Inflammatory macrophage treated with lipopolysaccharide for 1 hour (primary cell): ENCODE measurements at regions not wholly inside any gene's neighbourhood (a gene's known extent, or its start where the extent isn't known, plus 50 kb on each side); places are given as distances from the start of the nearest gene placed in this dataset.
"Not testable (repeated sequence)": the region's sequence is repeated elsewhere in the genome, so short reads cannot be mapped to it uniquely, and the experiment has no call there.

Source experiments
- DNase-seq, 2 donors: peaks; one replicate each; pipeline ENCODE4 v3.0.0-alpha.2; 2020 to 2022

- no peak for DNase-seq
Observed at GRCh38 chr2:183946193-183946592, 652.1 kb upstream of the ZNF804A start.

GRCh38 chr2:183948861-183949260 lies 649.5 kb upstream of the ZNF804A start:
- DNase-seq, result no peak

- DNase-seq, result no peak
Observed at GRCh38 chr2:183950673-183951072, 647.7 kb upstream of the ZNF804A start.

DNA sequence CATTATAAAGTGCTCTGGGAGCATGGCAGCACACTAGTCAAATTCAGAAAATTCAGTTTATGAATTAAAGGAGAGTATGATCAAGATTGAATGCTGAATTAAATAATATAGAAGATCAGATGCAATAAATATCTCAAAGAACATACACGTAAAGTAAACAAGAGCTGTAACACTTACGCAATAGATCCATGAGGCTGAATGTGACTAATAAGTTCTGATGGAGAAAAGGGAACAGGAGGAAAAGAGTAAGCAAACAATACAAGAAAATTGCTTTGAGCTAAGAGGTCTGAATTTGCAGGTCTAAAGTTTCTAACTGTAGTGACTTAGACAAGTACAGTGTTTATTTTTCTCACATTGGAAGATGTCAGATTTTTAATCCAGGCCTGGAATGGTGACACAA lies 646.7 kb upstream of the ZNF804A start:
- DNase-seq, result no peak

DNA sequence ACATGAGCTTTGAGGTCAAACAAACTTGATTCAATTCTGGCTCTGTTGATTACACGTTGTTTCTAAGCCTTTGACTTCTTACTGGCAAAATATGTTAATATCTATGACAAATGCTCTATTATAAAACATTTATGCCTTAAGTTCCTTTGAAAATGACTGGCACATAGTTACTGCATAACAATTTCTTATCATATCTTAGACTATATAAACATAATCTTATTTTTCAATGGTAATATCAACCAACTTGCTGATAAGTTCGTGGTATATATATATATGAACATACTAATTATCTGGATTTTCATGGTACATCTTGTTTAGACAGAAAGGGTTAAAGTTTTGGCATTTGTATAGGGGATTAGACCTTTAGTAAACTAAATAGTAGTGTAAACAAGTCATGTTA lies 645.6 kb upstream of the ZNF804A start:
- DNase-seq, result no peak

DNA sequence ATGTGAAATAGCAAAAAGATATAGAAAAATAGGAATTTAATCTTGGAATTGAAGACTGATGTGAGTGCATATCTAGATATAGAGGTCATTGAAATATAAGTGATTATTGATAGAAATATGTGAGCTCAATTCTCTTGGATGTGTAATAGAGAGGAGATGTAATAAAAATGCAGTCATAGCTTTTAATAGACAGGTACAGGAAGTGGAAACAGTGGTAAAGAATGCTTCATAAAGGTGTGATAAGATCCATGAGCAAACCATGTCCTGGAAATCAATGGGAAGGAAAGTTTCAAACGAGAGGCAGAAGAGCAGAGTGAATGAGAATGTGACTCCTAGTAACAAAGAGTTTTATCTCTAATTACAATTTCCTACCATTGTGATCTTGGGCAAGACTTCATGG lies 634.7 kb upstream of the ZNF804A start:
- DNase-seq, result no peak

DNA sequence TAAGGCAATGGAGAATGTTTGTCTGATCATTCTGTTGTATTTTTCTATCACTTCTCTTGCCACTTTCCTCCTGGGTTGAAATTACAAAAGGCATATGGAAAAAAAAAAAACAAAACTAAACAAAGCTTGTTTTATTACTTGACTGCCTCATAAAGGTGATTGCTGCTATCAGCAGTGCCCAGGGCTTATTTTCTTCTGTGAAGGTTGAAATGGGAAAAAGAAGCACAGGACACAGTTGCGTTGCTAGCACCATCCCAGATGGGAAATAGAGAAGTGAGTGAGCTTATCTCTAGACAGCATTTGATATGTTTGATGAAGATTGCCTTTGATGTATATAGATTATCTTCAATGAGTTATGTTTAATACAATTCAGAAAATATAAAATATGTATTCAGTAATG lies 633.8 kb upstream of the ZNF804A start:
- no peak for DNase-seq

DNA sequence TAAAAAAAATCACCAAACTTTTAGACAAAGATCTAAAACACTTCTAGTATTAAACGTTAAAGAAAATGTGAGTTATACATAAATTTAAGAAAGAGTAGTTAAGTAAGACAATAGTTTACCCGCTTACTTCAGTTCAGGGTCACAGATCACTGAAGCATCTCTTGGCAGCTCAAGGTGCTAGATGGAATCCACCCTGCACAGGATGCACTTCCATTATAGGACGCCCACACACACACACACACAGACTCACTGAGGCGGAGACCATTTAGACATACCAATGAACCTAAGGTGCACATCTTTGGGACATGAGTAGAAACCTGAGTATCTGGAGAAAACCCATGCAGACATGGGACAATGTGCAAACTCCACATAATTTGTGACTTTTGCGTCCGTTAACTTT lies 630.6 kb upstream of the ZNF804A start:
- no peak for DNase-seq

GRCh38 chr2:183975676-183976075 lies 622.7 kb upstream of the ZNF804A start:
- not testable (repeated sequence) for DNase-seq

- DNase-seq, result no peak
Observed at GRCh38 chr2:183984871-183985270, 613.5 kb upstream of the ZNF804A start.

DNA sequence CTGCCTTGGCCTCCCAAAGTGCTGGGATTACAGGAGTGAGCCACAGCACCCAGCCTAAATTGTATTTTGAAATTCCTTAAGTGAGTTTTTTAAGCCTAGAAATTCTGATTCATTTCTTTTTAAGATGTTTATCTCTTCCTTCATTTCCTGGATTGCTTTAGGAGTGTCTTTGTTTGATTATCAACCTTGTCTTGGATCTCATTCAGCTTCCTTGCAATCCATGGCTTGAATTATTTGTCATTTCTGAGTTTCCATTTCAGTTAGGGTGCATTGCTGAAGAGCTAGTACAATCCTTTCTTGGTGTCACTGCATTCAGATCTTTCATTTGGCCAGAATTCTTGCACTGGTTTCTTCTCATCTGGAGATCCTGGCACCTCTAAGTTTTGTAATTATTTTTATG lies 606.4 kb upstream of the ZNF804A start:
- DNase-seq, result no peak

GRCh38 chr2:183993052-183993451 lies 605.3 kb upstream of the ZNF804A start:
- DNase-seq, result no peak

- DNase-seq, result no peak
Observed at GRCh38 chr2:183995632-183996031, 602.7 kb upstream of the ZNF804A start.

GRCh38 chr2:183996825-183997793 lies 601.2 kb upstream of the ZNF804A start:
- no peak for DNase-seq

DNA sequence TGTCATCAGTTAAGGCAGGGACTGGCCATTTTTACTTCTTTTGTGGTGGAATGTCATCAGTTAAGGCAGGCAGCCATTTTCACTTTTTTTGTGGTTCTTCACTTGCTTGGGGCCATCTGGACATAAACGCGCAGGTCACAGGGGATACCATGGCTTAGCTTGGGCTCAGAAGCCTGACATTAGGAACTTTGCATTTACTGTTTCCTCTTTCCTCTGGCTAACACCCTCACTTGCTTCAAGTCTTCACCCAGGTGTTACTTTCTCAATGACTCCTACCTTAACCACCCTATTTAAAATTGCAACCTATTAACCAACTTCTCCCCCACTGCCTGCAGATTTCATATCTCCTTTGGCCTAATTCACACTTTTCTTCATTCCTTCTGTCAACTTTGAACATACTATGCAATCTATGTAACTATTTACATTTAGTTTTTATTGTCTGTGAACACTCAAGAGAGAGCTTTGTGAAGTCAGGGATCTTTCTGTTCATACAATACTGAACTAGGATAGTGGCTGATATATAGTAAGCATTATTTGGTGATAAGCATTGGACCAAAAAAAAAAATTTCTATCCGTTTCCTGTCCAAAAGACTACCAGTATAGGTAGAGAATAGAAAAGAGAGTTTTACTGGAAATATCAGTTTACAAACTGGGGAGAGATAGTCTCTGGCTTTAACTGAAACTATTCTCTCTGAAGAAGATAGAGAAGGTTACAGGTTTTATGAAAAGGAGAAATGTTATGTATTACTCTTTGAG lies 600.1 kb upstream of the ZNF804A start:
- no peak for DNase-seq

GRCh38 chr2:183998797-183999190 lies 599.5 kb upstream of the ZNF804A start:
- DNase-seq, result no peak

- DNase-seq, result no peak
Observed at GRCh38 chr2:184004289-184004947, 593.9 kb upstream of the ZNF804A start.

DNA sequence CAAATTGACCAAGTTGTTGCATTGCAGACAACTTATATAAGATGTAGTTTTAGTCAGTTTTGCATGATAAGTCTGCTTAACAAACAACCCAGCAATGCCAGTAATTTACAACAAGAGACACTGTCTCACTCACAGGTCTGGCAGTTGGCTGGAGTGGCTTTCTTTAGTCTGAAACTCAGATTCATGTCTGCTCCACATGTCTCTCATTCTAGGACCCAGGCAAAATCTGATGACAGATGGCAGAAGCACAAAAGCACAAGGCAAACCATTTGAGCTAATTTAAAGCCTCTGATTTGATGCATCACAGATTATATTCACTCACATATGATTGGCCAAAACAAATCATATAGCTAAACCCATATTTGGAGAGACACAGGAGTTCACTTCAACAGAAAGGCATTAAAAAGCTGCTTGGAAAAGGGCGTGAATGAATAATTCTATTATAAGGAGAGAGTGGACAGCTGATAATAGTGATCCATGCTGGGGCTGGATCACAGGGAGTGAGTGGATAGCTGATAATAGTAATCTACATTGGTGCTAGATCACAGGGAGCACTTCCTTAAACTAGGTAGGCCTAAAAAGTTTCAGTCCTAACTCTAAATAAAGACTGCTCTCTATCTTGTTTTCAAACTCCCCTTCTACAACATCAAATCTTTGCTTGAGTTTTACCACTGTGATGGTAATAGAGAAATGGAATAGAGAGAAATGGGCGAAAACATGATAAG lies 593.2 kb upstream of the ZNF804A start:
- no peak for DNase-seq

DNA sequence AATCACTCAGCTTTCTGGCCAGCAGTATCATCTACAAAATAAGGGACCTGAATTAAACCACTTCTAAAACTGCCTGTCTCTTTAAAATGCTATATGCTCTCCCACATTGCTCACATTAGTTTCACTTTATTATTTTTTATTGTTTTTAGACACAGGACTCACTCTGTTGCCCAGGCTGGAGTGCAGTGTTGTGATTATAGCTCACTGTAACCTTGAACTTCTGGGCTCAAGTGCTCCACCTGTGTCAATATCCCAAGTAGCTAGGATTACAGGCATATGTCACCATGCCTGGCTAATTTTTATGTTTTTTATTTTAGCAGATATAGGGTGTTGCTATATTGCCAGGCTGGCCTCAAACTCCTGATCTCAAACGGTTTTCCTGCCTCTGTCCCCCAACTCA lies 591.3 kb upstream of the ZNF804A start:
- DNase-seq, result no peak

DNA sequence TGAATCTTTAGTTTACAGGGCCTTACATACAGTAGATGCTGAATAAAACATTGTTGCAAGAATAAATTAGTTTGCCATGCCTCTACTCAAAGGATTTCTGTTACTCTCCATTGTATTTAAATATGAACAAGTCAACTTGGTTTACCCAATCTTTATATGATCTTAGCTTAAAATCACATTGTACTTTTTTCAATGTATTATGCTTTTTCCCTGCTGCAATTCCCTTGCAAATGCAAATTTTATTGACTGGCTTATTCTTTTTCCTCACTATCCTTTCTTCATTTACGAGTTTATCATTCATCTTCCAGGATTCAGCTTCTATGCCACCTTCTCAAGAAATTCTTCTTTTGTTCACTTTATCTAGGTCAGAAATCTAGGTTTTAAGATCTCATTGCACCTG lies 571.4 kb upstream of the ZNF804A start:
- DNase-seq, result no peak

DNA sequence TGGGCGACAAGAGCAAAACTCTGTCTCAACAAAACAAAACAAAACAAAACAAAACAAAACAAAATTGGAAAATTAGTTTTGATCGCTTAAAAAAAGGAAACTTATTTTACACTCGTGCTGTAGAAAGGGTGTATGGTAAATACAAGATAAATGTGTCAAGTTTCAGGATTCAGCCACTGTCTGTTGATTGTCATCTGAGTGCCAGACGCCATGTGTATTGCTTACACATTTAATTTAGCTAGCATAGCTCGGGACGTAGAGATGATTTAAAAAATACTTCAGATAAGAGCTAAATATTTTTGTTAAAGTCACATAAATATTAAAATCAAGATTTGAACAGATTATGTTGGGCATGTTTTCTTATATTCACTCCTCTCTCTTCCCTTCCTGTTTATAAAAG lies 568.1 kb upstream of the ZNF804A start:
- DNase-seq, result no peak

DNA sequence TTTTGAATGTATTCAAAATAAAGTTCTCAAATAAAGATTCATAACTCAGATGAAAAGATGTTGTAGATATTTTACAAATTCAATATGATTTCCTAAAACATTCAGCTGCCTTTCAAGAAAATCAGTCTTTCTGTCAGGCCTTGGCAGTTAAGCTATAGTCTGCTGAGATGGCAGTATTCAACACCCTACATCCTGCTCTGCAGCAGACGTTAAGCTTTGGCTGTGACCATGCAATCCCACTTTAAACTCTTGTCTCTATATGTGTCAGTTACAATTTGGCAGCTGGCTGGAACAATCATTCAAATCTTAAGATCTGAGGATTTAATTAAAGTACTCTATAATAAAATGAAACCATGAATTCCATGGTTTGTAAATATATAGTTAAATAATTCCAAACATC lies 567.3 kb upstream of the ZNF804A start:
- no peak for DNase-seq
